ENCODE measurements at regions not wholly inside any gene's neighbourhood (a gene's known extent, or its start where the extent isn't known, plus 50 kb on each side); places are given as distances from the start of the nearest gene placed in this dataset.
A peak's percentile ranks its signal among the peaks of the same experiment; 100 is the strongest.

DNA sequence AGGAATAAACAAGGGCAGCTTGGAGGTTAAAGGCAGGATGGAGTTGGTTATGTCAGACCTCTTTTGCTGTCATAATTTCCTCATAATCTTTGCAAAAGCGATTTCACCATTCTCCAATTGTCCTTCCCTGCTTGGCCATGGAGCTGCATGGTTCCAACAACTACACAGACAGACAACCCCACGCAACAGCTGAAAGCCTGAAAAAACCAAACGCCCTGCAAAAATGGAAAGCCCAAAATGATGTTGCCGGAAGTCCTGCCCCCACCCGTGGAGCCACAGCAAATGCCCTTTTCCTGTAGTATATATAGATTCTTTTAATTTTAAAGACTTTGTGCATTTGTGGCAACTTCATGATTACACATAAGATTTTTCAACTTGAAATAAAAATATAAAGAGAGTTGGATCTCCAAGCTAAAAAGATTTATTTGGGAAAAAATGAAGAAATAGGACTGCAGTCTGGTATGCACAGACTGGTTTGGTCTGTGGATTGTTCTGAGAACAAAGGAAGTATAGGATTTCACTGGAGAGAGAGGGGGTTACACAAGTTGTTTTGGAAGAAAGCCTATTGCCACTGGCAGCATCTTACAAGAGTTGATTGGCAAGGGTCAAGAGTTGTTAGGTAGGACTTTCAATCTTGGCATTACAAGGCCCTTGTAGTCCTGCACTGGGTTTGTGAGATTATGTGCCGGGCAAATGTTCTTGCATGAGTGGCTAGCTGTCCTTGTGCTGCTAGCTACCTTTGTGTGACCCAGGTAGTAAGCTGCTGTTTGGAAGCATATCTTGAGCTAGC lies 190.0 kb downstream of the C6orf118 start:
- Mint-ChIP-seq H3K9me3 (peaks cover 5 to 18% of the 10 kb centered on the region in 2 donors), H3K27ac (no peak overlapping the region), H3K27me3 (no peaks in the 10 kb centered on the region), H3K4me1 (no peaks in the 10 kb centered on the region), H3K4me3 (no peak overlapping the region)
- DNase-seq: no peak
- ATAC-seq: no peak

DNA sequence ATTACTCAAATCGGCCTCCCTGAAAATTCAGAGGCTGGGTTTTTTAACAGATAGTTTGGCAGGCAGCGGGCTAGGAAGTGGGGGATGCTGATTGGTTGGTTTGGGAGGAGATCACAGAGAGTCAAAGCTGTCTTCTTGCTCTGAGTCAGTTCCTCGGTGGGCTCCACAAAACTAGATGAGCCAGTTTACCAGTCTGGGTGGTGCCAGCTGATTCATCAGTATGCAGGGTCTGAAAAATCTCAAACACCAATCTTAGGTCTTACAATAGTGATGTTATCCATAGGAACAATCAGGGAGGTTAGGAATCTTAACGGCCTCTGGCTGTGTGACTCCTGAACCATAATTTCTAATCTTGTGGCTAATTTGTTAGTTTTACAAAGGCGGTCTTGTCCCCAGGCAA lies 190.7 kb downstream of the C6orf118 start:
- Mint-ChIP-seq H3K27ac (no peak overlapping the region), H3K4me3 (no peak overlapping the region), H3K9me3 (peaks cover 7 to 23% of the 10 kb centered on the region in 2 donors), H3K27me3 (no peaks in the 10 kb centered on the region), H3K4me1 (no peaks in the 10 kb centered on the region)
- DNase-seq (no peak), ATAC-seq (no peak)

- Mint-ChIP-seq H3K4me3 (no peak overlapping the region), H3K4me1 (no peaks in the 10 kb centered on the region), H3K27ac (no peak overlapping the region), H3K9me3 (peaks cover 10 to 27% of the 10 kb centered on the region in 2 donors), H3K27me3 (no peaks in the 10 kb centered on the region)
- ATAC-seq: no peak
- no peak for DNase-seq
Observed at GRCh38 chr6:165117806-165118205, 191.6 kb downstream of the C6orf118 start.

DNA sequence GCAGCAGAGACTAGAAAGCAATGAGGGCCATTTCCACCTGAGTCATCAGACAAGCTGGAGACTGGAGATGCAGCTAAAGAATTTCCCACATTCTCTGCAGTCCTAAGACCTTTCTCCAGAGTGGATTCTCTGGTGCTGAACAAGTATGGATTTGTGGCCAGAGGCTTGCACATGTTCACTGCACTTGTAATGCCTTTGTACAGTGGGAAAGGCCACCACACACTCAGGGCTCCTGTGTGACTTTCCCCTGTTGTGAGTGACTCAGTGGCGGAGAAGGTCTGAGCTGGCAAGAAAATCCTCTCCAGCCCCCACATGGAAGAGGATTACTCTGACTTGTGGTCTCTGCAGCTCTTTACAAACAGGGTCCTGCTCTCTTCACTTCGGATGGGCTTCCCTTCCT lies 192.3 kb downstream of the C6orf118 start:
- no peak for ATAC-seq
- no peak overlapping the region for H3K27ac Mint-ChIP-seq
- no peaks in the 10 kb centered on the region for H3K4me1 Mint-ChIP-seq
- peaks cover 10 to 28% of the 10 kb centered on the region in 2 donors for H3K9me3 Mint-ChIP-seq
- no peak overlapping the region for H3K4me3 Mint-ChIP-seq
- H3K27me3 Mint-ChIP-seq: no peaks in the 10 kb centered on the region
- DNase-seq: no peak

GRCh38 chr6:165110860-165111259 lies 198.5 kb downstream of the C6orf118 start:
- Mint-ChIP-seq H3K9me3 (peaks cover 11 to 35% of the 10 kb centered on the region in 2 donors), H3K27me3 (no peaks in the 10 kb centered on the region), H3K27ac (no peak overlapping the region), H3K4me3 (no peak overlapping the region), H3K4me1 (no peaks in the 10 kb centered on the region)
- ATAC-seq (no peak), DNase-seq (no peak)

DNA sequence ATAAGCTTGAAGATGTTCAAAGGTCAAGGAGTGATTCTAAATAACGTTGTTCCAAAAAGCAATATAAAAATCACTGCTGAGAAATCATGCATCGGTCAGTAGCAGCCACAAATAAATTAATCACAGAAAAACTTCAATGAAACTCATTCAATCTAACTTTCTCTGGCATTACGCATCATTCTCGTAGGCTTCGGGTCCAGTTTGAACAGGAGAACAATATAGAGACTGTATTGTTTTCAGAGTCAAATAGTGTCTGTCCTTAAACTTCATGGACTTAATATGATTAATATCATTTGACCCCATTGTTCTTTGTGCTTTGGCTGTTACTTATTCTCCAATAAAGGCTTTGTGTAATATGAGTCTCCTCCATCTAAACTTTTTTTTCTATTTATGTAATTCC lies 200.4 kb downstream of the C6orf118 start:
- H3K27me3 Mint-ChIP-seq: no peaks in the 10 kb centered on the region
- no peak overlapping the region for H3K27ac Mint-ChIP-seq
- H3K9me3 Mint-ChIP-seq: peaks cover 11 to 27% of the 10 kb centered on the region in 2 donors
- H3K4me3 Mint-ChIP-seq: no peak overlapping the region
- H3K4me1 Mint-ChIP-seq: no peaks in the 10 kb centered on the region
- no peak for ATAC-seq
- DNase-seq: no peak

DNA sequence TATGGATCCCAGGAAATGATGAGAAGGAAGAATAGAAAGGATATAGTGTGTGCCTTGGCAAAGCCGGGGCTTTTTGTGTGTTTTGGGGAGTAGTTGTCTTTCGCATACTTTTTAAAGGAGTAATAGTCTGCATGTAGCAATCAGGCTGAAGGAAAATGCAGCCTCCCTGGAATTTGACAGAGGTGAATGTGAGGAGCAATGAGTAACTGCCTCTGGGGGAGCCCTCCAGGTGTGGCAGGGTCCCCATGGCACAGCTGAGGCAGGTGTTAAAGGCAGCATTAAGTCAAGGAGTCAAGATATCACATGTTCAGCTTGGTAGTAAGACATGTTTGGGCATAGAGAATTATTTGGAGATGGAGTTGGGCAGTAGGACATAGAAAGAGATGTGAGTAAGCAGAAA lies 203.1 kb downstream of the C6orf118 start:
- DNase-seq: no peak
- H3K27ac Mint-ChIP-seq: no peak overlapping the region
- ATAC-seq: no peak
- H3K4me3 Mint-ChIP-seq: no peak overlapping the region
- H3K27me3 Mint-ChIP-seq: no peaks in the 10 kb centered on the region
- no peaks in the 10 kb centered on the region for H3K4me1 Mint-ChIP-seq
- peaks cover 6 to 10% of the 10 kb centered on the region in 2 donors for H3K9me3 Mint-ChIP-seq

- H3K27ac Mint-ChIP-seq: no peak overlapping the region
- no peaks in the 10 kb centered on the region for H3K4me1 Mint-ChIP-seq
- H3K9me3 Mint-ChIP-seq: peaks cover 0 to 5% of the 10 kb centered on the region in 2 donors
- no peaks in the 10 kb centered on the region for H3K27me3 Mint-ChIP-seq
- DNase-seq (peak in 1 of 2 donors; percentile 3), ATAC-seq (no peak)
- no peak overlapping the region for H3K4me3 Mint-ChIP-seq
Observed at GRCh38 chr6:165098165-165098564, 211.2 kb downstream of the C6orf118 start.

DNA sequence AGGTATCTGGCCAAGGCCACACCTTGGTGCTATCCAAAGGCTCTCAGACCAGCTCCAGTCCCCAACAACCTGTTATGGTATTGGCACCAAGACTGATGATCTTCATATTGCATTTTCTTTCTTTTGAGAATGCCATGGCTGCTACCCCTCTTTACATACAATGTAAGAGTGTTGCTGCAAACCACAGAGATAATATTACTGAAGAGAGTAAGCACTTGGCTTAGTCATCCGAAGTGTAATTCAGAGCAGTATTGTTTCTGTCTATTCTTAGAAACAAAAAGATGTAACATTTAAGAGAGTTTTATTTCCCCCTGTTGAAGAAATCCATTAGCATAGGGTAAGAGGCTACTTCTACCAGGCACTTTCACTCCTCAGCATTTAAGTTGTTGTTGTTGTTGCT lies 212.5 kb downstream of the C6orf118 start:
- no peak for DNase-seq
- Mint-ChIP-seq H3K4me1 (no peaks in the 10 kb centered on the region), H3K4me3 (no peak overlapping the region), H3K27ac (no peak overlapping the region), H3K27me3 (no peaks in the 10 kb centered on the region), H3K9me3 (peaks cover 6 to 13% of the 10 kb centered on the region in 2 donors)
- no peak for ATAC-seq

DNA sequence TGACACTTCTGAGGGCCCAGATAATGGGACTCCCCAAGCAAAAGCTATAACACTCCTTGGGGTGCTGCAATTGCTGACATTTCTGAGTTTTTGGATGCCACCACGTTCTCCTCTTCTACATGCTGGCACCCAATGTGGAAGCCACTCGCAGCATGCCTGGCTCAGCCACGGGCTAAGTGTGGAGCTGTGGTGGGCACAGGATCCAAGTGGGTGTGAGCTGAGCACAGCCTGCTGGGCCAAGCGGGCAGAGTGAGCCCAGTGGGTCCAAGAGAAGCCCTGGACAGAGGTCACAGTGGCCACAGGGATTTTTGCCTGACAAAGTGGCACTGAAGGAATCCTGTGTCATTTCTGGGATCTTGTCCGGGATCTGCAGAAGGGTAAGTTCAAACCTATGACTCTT lies 213.2 kb downstream of the C6orf118 start:
- peaks cover 6 to 13% of the 10 kb centered on the region in 2 donors for H3K9me3 Mint-ChIP-seq
- H3K4me1 Mint-ChIP-seq: no peaks in the 10 kb centered on the region
- ATAC-seq (peak; percentile 37), DNase-seq (no peak)
- H3K27me3 Mint-ChIP-seq: no peaks in the 10 kb centered on the region
- H3K27ac Mint-ChIP-seq: no peak overlapping the region
- H3K4me3 Mint-ChIP-seq: no peak overlapping the region

DNA sequence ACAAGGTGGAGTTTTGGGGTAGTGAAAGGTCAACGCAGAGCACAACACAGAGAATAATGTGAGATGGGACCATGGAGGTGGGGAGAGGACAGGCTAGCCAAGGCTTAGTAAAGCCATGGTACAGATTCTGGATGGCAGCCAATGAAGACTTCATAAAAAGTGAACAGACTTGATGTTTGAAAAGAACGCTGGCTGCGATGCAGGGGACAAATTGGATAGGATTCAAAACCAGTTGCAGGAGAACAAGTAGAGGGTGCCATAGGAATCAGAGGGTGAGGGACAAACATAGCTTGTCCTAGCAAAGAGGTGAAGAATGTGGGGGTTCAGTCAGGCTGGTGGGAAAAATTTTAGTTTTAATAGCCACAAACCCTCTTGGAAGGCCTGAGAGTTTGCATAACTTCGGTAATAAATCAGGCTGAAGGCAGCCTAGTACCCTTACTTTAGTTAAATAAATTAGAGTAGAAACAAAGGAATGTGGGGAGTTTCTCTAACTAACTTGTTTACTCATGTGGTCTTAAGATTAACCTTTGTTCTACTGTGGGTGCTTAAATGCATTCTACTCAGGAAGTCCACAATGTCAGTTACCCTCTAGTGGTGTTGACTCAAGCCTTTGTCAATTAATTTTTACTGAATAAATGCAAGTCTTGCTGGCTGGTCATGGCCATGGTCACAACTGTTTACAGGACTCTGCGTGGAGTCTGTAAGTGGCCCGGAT lies 216.4 kb downstream of the C6orf118 start:
- Mint-ChIP-seq H3K4me3 (no peak overlapping the region), H3K27ac (no peak overlapping the region), H3K27me3 (no peaks in the 10 kb centered on the region), H3K9me3 (peaks cover 10 to 23% of the 10 kb centered on the region in 2 donors), H3K4me1 (no peaks in the 10 kb centered on the region)
- DNase-seq: no peak
- no peak for ATAC-seq

- no peaks in the 10 kb centered on the region for H3K4me1 Mint-ChIP-seq
- ATAC-seq: no peak
- no peak for DNase-seq
- peaks cover 10 to 22% of the 10 kb centered on the region in 2 donors for H3K9me3 Mint-ChIP-seq
- H3K27ac Mint-ChIP-seq: no peak overlapping the region
- H3K27me3 Mint-ChIP-seq: no peaks in the 10 kb centered on the region
- no peak overlapping the region for H3K4me3 Mint-ChIP-seq
Observed at GRCh38 chr6:165091121-165091785, 218.2 kb downstream of the C6orf118 start.

GRCh38 chr6:165090242-165090641 lies 219.2 kb downstream of the C6orf118 start:
- H3K4me3 Mint-ChIP-seq: no peak overlapping the region
- no peak overlapping the region for H3K27ac Mint-ChIP-seq
- H3K4me1 Mint-ChIP-seq: no peaks in the 10 kb centered on the region
- ATAC-seq (no peak), DNase-seq (no peak)
- peaks cover 10 to 25% of the 10 kb centered on the region in 2 donors for H3K9me3 Mint-ChIP-seq
- no peaks in the 10 kb centered on the region for H3K27me3 Mint-ChIP-seq

DNA sequence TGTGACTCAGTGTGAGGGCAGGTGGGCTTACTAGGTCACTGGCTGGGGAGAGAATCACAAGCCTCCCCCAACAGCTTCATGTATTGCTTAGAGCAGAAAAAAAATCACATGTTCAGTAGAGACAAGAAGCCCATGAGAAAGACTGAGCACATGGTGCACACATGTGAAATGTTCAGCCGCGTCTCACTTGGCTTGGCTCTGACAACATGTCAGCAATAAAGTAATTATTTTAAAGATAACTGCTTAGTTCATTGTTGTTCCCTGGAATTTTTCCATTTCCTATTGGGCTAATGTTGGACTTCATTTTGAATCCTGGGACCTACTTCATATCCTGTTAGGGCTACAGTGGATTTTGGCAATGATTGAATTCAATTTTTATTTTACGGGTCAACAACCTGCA lies 222.6 kb downstream of the C6orf118 start:
- DNase-seq (no peak), ATAC-seq (no peak)
- peaks cover 9 to 23% of the 10 kb centered on the region in 2 donors for H3K9me3 Mint-ChIP-seq
- no peak overlapping the region for H3K27ac Mint-ChIP-seq
- no peaks in the 10 kb centered on the region for H3K27me3 Mint-ChIP-seq
- H3K4me3 Mint-ChIP-seq: no peak overlapping the region
- H3K4me1 Mint-ChIP-seq: no peaks in the 10 kb centered on the region

DNA sequence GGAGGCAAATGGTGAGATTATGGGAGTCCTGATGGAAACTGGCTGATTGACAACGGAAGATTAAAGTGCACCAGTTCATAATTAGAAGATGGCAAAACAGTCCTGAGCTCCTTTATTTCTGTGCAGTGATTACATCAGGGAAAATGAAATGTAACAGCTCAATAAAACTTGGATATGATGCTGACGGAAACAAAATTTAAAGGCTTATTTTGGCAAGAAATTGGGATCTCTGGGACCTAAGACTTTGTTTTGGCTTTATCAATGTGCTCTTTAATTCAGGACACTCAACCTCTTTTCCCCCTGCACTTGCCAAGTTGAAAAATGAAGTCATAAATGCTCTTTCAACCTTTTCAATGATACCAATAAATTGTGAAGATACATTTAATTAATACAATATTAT lies 226.8 kb downstream of the C6orf118 start:
- Mint-ChIP-seq H3K27ac (no peak overlapping the region), H3K9me3 (peaks cover 4 to 13% of the 10 kb centered on the region in 2 donors), H3K4me1 (no peaks in the 10 kb centered on the region), H3K4me3 (no peak overlapping the region), H3K27me3 (no peaks in the 10 kb centered on the region)
- DNase-seq: no peak
- ATAC-seq: no peak

All from stimulated activated naive CD8-positive, alpha-beta T cell treated with anti-CD3 and anti-CD28 coated beads, Interleukin-15, amount 100 ng/mL, for 72 hours (primary cell).